Peyer's patch (tissue), 4 donors: ENCODE measurements at regions not wholly inside any gene's neighbourhood (a gene's known extent, or its start where the extent isn't known, plus 50 kb on each side); places are given as distances from the start of the nearest gene placed in this dataset.

Experiments used
- DNase-seq, 3 donors: peaks; one replicate each; pipeline ENCODE4 v3.0.0-alpha.2; 2017 to 2019
- H3K27ac ChIP-seq, 4 donors: fragments of 200-600 bp; sonication (generic); one replicate each; pipeline ENCODE4 v1.5.1; 2016 to 2019
- H3K27me3 ChIP-seq, 2 donors: fragments of 200-600 bp; sonication (generic); one replicate each; pipeline ENCODE4 v1.5.1; 2019
- H3K36me3 ChIP-seq, 3 donors: fragments of 200-600 bp; sonication (generic); one replicate each; pipeline ENCODE4 v1.5.1; 2016 to 2019
- H3K4me1 ChIP-seq, 4 donors: fragments of 200-600 bp; sonication (generic); one replicate each; pipeline ENCODE4 v1.5.1; 2016 to 2019
- H3K4me3 ChIP-seq, 4 donors: fragments of 200-600 bp; sonication (generic); 1 replicate in 3 of 4; 2 replicates in 1 of 4; pipeline ENCODE4 v1.5.1; 2016 to 2019; ENCODE audit warnings: mild to moderate bottlenecking in 1 of 4
- H3K9me3 ChIP-seq, 4 donors: fragments of 200-600 bp; sonication (generic); one replicate each; pipeline ENCODE4 v1.5.1; 2016 to 2019; ENCODE audit warnings: mild to moderate bottlenecking in 1 of 4
- POLR2A ChIP-seq, 2 donors: fragments of 450-650 bp; IDR thresholded peaks; one replicate each; pipeline ENCODE4 v1.5.1; 2017; ENCODE audit warnings: antibody characterized with exemption in 2 of 2, mild to moderate bottlenecking in 2 of 2, moderate library complexity in 2 of 2
- TF ChIP-seq, protein P1 (sequence below), 6 experiments: fragments of 450-650 bp in 4 of 6; fragments of 200-600 bp in 2 of 6; sonication (generic) in 1 of 6; IDR thresholded peaks; one replicate each; pipeline ENCODE4 v1.5.1; 2017 to 2019; ENCODE audit warnings: antibody characterized with exemption in 6 of 6, mild to moderate bottlenecking in 3 of 6, moderate library complexity in 1 of 6

GRCh38 chr14:40841886-40842285 is 764.8 kb upstream of the LRFN5 start:
- Histone ChIP-seq H3K36me3 (no peaks in the 10 kb centered on the region), H3K27ac (no peak overlapping the region), H3K9me3 (peaks cover 0 to 4% (median 0%) of the 10 kb centered on the region in 4 donors), H3K27me3 (no peaks in the 10 kb centered on the region), H3K4me3 (no peak overlapping the region), H3K4me1 (no peaks in the 10 kb centered on the region)
- DNase-seq: no peak
- TF ChIP-seq, protein P1, sequence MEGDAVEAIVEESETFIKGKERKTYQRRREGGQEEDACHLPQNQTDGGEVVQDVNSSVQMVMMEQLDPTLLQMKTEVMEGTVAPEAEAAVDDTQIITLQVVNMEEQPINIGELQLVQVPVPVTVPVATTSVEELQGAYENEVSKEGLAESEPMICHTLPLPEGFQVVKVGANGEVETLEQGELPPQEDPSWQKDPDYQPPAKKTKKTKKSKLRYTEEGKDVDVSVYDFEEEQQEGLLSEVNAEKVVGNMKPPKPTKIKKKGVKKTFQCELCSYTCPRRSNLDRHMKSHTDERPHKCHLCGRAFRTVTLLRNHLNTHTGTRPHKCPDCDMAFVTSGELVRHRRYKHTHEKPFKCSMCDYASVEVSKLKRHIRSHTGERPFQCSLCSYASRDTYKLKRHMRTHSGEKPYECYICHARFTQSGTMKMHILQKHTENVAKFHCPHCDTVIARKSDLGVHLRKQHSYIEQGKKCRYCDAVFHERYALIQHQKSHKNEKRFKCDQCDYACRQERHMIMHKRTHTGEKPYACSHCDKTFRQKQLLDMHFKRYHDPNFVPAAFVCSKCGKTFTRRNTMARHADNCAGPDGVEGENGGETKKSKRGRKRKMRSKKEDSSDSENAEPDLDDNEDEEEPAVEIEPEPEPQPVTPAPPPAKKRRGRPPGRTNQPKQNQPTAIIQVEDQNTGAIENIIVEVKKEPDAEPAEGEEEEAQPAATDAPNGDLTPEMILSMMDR (IDR thresholded peaks at IDR 0.05): no peak
- no peak for TF ChIP-seq POLR2A (IDR thresholded peaks at IDR 0.05)

DNA sequence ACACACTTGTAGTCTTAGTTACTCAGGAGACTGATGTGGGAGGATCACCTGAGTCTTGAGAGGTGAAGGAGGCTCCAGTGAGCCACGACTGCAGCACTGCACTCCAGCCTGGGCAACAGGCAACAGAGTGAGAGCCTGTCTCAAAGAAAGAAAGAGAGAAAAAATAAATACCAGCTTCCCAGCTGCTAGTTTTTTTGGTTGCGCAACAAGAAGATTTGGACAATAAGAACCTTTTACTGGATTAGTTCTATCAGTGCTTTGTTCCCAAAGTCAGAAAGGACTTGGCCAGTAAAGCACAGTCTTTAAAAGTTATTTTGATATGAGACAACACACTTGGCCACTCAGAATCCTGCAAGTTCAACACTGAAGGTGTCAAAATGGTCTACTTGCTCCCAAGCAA is 768.1 kb upstream of the LRFN5 start:
- Histone ChIP-seq H3K4me1 (no peaks in the 10 kb centered on the region), H3K27ac (no peak overlapping the region), H3K4me3 (no peak overlapping the region), H3K36me3 (no peaks in the 10 kb centered on the region), H3K9me3 (peaks cover 0 to 4% (median 0%) of the 10 kb centered on the region in 4 donors), H3K27me3 (no peaks in the 10 kb centered on the region)
- TF ChIP-seq POLR2A (IDR thresholded peaks at IDR 0.05): no peak
- TF ChIP-seq, protein P1 (IDR thresholded peaks at IDR 0.05): no peak
- no peak for DNase-seq

DNA sequence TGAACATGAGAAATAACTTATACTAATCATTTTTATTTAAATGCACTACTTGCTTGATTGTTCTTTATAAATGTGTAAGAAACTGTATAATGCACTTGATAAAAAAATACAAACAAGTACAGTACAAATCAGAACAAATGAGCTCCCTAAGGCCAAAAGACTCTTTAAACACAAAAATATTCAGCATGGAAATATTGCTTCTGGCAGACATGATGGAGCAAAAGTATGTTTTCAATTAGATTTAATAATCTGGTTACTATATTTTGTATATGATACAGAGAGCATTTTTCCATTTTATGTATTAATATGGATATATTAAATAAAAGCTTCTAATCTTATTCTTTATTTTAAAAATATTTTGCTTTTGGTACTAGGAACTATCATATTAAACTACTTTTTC is 800.2 kb upstream of the LRFN5 start:
- Histone ChIP-seq H3K27me3 (no peaks in the 10 kb centered on the region), H3K36me3 (no peaks in the 10 kb centered on the region), H3K27ac (no peak overlapping the region), H3K9me3 (peaks cover 0 to 5% (median 0%) of the 10 kb centered on the region in 4 donors), H3K4me1 (no peaks in the 10 kb centered on the region), H3K4me3 (no peak overlapping the region)
- TF ChIP-seq POLR2A (IDR thresholded peaks at IDR 0.05): no peak
- TF ChIP-seq, protein P1 (IDR thresholded peaks at IDR 0.05): no peak
- DNase-seq: no peak

DNA sequence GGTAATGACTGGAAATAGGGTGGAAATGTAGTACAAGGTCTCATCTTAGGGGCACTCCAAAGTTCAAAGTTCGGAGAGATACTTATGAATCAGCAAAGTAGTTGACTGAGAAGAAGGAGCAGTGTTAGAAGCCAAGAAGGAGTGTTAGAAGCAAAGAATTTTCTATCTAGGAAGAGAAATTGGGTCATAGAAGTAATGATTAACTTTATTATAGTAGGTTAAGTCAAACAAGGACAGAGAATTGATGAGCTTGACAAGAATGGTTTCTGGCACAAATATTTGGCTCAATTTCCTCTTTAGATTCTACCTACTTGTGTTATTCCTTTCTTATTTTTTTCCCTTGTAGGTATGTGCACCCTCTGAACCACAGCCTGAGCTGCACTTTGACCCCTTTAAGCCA is 810.5 kb upstream of the LRFN5 start:
- no peaks in the 10 kb centered on the region for H3K4me1 ChIP-seq
- TF ChIP-seq, protein P1 (IDR thresholded peaks at IDR 0.05): no peak
- TF ChIP-seq POLR2A (IDR thresholded peaks at IDR 0.05): no peak
- no peak overlapping the region for H3K4me3 ChIP-seq
- H3K36me3 ChIP-seq: no peaks in the 10 kb centered on the region
- DNase-seq: no peak
- H3K27ac ChIP-seq: no peak overlapping the region
- H3K27me3 ChIP-seq: no peaks in the 10 kb centered on the region
- no peaks in the 10 kb centered on the region for H3K9me3 ChIP-seq

GRCh38 chr14:40784860-40785259 is 821.8 kb upstream of the LRFN5 start:
- Histone ChIP-seq H3K36me3 (no peaks in the 10 kb centered on the region), H3K27ac (no peak overlapping the region), H3K9me3 (no peaks in the 10 kb centered on the region), H3K4me1 (no peaks in the 10 kb centered on the region), H3K27me3 (no peaks in the 10 kb centered on the region), H3K4me3 (no peak overlapping the region)
- TF ChIP-seq POLR2A (IDR thresholded peaks at IDR 0.05): no peak
- TF ChIP-seq, protein P1 (IDR thresholded peaks at IDR 0.05): no peak
- DNase-seq: no peak

DNA sequence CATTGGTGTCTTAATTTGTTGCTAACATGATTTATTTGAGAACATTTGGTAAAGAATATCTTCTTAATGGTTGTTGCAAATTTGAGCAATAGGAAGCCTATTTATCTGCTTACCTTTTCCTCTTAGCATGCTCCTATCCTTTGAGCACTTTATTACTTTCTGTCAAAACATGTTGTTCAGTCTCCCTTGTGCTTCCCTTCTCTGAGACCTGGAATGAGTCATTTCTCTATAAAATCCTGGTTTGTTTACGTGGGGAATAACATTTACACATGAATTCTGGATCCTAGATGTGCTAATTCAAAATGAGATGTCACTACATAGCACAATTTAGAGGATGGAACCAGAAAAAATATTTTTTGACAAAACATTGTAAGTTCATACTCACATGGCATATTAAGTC is 844.0 kb upstream of the LRFN5 start:
- Histone ChIP-seq H3K4me1 (no peaks in the 10 kb centered on the region), H3K9me3 (no peaks in the 10 kb centered on the region), H3K36me3 (no peaks in the 10 kb centered on the region), H3K27me3 (no peaks in the 10 kb centered on the region), H3K4me3 (no peak overlapping the region), H3K27ac (no peak overlapping the region)
- no peak for DNase-seq
- TF ChIP-seq POLR2A (IDR thresholded peaks at IDR 0.05): no peak
- TF ChIP-seq, protein P1 (IDR thresholded peaks at IDR 0.05): no peak
